ENCODE measurements at regions not wholly inside any gene's neighbourhood (a gene's known extent, or its start where the extent isn't known, plus 50 kb on each side); places are given as distances from the start of the nearest gene placed in this dataset.

DNA sequence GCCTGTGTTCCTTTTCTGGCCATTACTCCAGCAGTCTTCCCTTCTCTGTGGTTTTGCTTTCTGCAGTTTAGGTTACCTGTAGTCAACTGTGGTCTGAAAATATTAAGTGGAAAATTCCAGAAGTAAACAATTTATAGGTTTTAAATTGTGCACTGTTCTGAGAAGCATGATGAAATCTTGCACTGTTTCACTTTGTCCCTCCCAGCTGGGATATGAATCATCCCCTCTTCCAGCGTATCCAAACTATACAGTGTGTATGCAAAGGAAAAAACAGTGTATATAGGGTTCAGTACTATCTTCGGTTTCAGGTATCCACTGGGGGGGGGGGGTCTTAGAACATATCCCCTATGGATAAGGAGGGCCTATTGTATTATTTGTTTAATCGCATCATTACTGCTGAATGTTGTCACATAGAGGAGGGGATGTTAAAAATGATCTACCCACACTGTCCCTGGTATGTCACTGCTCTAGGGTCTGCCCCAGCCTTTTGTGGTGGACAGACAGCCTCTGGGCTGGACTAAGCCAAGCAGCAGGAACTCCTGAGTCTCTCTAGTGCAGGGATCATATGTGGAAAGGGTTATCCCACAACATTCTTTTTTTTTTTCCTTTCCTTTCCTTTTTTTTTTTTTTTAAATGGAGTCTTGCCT, 109.1 kb upstream of the MAX start:
- intact Hi-C loops (cut with DNase I), result no loop called here
- Histone ChIP-seq H3K27ac (replicated peaks in 1 of 4) (no peak overlapping the region), H3K4me3 (no peak overlapping the region), H3K36me3 (no peaks in the 10 kb centered on the region), H3K4me1 (no peaks in the 10 kb centered on the region), H3K27me3 (no peaks in the 10 kb centered on the region), H3K9me3 (no peaks in the 10 kb centered on the region)
- 66% methylated on average over 3 of the region's 3 CpGs for WGBS
- DNase-seq (ENCODE audit: extremely low spot score), result no peak
- TF ChIP-seq EP300 (IDR thresholded peaks at IDR 0.05), result no peak
- TF ChIP-seq POLR2AphosphoS5 (IDR thresholded peaks at IDR 0.05), result no peak
- TF ChIP-seq, protein P1, sequence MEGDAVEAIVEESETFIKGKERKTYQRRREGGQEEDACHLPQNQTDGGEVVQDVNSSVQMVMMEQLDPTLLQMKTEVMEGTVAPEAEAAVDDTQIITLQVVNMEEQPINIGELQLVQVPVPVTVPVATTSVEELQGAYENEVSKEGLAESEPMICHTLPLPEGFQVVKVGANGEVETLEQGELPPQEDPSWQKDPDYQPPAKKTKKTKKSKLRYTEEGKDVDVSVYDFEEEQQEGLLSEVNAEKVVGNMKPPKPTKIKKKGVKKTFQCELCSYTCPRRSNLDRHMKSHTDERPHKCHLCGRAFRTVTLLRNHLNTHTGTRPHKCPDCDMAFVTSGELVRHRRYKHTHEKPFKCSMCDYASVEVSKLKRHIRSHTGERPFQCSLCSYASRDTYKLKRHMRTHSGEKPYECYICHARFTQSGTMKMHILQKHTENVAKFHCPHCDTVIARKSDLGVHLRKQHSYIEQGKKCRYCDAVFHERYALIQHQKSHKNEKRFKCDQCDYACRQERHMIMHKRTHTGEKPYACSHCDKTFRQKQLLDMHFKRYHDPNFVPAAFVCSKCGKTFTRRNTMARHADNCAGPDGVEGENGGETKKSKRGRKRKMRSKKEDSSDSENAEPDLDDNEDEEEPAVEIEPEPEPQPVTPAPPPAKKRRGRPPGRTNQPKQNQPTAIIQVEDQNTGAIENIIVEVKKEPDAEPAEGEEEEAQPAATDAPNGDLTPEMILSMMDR (IDR thresholded peaks at IDR 0.05), result no peak
- no peak for TF ChIP-seq POLR2A (IDR thresholded peaks at IDR 0.05; ENCODE audit: low read depth)

DNA sequence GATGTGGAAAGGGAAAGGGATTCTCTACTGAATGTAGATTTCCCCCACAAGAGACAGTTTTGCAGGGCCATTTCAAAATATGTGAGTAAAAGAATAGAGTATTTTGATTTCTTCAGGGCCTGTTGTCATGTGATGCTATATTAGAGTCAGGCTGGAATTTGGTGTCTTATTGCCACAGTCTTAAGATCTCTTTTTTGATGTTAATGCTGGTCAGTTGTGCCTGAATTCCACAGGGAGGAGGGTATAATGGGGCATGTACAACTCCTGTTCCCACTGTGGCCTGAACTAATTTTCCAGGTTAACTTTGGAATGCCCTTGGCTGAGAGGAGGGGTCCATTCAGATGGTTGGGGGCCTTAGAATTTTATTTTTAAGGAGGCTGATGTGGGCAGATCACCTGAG, 111.0 kb upstream of the MAX start:
- no peak for TF ChIP-seq POLR2A (IDR thresholded peaks at IDR 0.05; ENCODE audit: low read depth)
- TF ChIP-seq POLR2AphosphoS5 (IDR thresholded peaks at IDR 0.05), result no peak
- no peak for TF ChIP-seq EP300 (IDR thresholded peaks at IDR 0.05)
- intact Hi-C loops (cut with DNase I), result no loop called here
- H3K4me1 ChIP-seq, result no peaks in the 10 kb centered on the region
- no peak overlapping the region for H3K27ac ChIP-seq (replicated peaks in 1 of 4)
- H3K4me3 ChIP-seq, result no peak overlapping the region
- DNase-seq (ENCODE audit: extremely low spot score), result no peak
- no peaks in the 10 kb centered on the region for H3K27me3 ChIP-seq
- no peaks in the 10 kb centered on the region for H3K9me3 ChIP-seq
- H3K36me3 ChIP-seq, result no peaks in the 10 kb centered on the region

DNA sequence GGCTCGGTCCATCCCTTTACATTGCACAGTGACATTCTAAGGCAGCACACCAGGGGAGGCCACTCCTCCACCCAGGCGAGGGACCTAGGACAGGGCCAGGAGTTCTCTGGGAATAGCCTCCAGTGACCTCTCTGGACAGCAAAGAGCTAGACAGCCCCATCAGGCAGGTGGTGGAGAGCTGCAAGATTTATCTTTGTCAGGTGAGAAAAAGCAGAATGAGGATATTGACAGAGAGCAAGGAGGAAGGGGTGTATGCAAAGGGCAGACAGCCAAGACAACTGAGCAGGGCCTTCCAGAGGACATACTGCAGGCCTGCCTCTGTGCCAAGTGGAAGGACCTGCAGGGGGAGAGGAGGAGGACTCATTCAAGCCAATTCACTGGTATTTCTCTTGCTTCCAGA, 112.4 kb upstream of the MAX start:
- Histone ChIP-seq H3K27ac (replicated peaks in 1 of 4) (no peak overlapping the region), H3K4me1 (no peaks in the 10 kb centered on the region), H3K9me3 (no peaks in the 10 kb centered on the region), H3K36me3 (no peaks in the 10 kb centered on the region), H3K27me3 (no peaks in the 10 kb centered on the region), H3K4me3 (no peak overlapping the region)
- no peak for DNase-seq (ENCODE audit: extremely low spot score)
- intact Hi-C loops (cut with DNase I), result no loop called here
- 67% methylated on average over 1 of the region's 2 CpGs for WGBS
- TF ChIP-seq EP300 (IDR thresholded peaks at IDR 0.05) (no peak), POLR2AphosphoS5 (IDR thresholded peaks at IDR 0.05) (no peak), POLR2A (IDR thresholded peaks at IDR 0.05; ENCODE audit: low read depth) (no peak)
- TF ChIP-seq, protein P1 (IDR thresholded peaks at IDR 0.05), result no peak

DNA sequence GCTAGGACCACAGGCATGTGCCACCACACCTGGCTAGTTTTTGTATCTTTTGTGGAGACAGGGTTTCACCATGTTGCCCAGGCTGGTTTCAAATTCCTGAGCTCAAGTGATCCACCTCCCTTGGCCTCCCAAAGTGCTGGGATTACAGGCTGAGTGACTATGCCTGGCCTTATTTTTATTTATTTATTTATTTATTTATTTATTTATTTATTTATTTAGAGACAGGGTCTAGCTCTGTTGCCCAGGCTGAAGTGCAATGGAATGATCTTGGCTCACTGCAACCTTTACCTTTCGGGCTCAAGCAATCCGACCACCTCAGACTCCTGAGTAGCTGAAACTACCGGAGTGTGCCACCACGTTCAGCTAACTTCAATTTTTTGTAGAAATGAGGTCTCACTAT, 117.0 kb upstream of the MAX start:
- Histone ChIP-seq H3K4me3 (no peak overlapping the region), H3K36me3 (no peaks in the 10 kb centered on the region), H3K9me3 (no peaks in the 10 kb centered on the region), H3K4me1 (no peaks in the 10 kb centered on the region), H3K27me3 (no peaks in the 10 kb centered on the region), H3K27ac (replicated peaks in 1 of 4) (no peak overlapping the region)
- intact Hi-C loops (cut with DNase I), result no loop called here
- DNase-seq (ENCODE audit: extremely low spot score), result no peak
- WGBS, result 97% methylated on average over 4 of the region's 4 CpGs
- TF ChIP-seq, protein P1 (IDR thresholded peaks at IDR 0.05), result no peak
- TF ChIP-seq POLR2A (IDR thresholded peaks at IDR 0.05; ENCODE audit: low read depth), result no peak
- TF ChIP-seq EP300 (IDR thresholded peaks at IDR 0.05), result no peak
- no peak for TF ChIP-seq POLR2AphosphoS5 (IDR thresholded peaks at IDR 0.05)

DNA sequence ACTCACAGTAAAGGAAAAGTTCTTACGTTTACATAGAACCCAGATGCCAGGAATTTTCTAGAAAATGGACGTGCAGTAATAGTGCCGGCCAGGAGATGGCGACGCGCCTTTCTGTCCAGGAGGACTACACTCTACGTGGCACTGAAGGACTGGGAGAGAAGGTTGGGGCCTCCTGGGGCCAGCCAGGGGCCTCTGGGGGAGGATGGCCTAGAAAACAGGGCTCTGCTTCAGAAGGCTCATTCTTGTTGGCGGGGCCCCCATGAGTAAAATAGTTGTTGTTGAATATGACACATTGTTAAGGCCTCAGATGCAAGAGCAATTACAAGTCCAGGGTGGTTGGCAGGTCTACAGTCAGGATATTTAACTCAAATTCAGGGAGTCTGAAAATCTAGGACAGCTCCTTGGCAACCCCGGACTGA, 120.1 kb upstream of the MAX start:
- no peaks in the 10 kb centered on the region for H3K27me3 ChIP-seq
- TF ChIP-seq EP300 (IDR thresholded peaks at IDR 0.05), result no peak
- TF ChIP-seq, protein P1 (IDR thresholded peaks at IDR 0.05), result peak; percentile 46 to 72 (median 53)
- DNase-seq (ENCODE audit: extremely low spot score), result no peak
- intact Hi-C loops (cut with DNase I), result loop anchor here (10.0 kb wide), 1 partner anchor 192 kb away; the partner anchor contains the start of gene FUT8
- H3K4me1 ChIP-seq, result peaks cover 0 to 4% (median 0%) of the 10 kb centered on the region in 4 donors
- no peak overlapping the region for H3K4me3 ChIP-seq
- H3K9me3 ChIP-seq, result no peaks in the 10 kb centered on the region
- no peaks in the 10 kb centered on the region for H3K36me3 ChIP-seq
- 41% methylated on average over 9 of the region's 9 CpGs for WGBS
- H3K27ac ChIP-seq (replicated peaks in 1 of 4), result no peak overlapping the region

All from esophagus muscularis mucosa (tissue), 4 donors.